NCI-H1105 (cell line): ENCODE measurements at regions not wholly inside any gene's neighbourhood (a gene's known extent, or its start where the extent isn't known, plus 50 kb on each side); places are given as distances from the start of the nearest gene placed in this dataset.

Experiments used
- DNase-seq: peaks from one replicate; lab custom pipeline; 2025; lab: John Stamatoyannopoulos, UW

- no peak for DNase-seq
Measured at GRCh38 chr2:59674100-59674499, 879.4 kb downstream of the BCL11A start.

- no peak for DNase-seq
Measured at GRCh38 chr2:59665021-59665420, 888.4 kb downstream of the BCL11A start.

- DNase-seq = no peak
Measured at GRCh38 chr2:59662127-59662861, 891.2 kb downstream of the BCL11A start.

- DNase-seq = no peak
Measured at GRCh38 chr2:59660262-59660661, 893.2 kb downstream of the BCL11A start.

GRCh38 chr2:59658906-59659635 is 894.4 kb downstream of the BCL11A start:
- DNase-seq = no peak

GRCh38 chr2:59655809-59656208 is 897.6 kb downstream of the BCL11A start:
- DNase-seq = no peak

GRCh38 chr2:59654710-59655109 is 898.7 kb downstream of the BCL11A start:
- DNase-seq = no peak

GRCh38 chr2:59653164-59653563 is 900.3 kb downstream of the BCL11A start:
- no peak for DNase-seq

- DNase-seq = no peak
Measured at GRCh38 chr2:59630789-59631188, 922.7 kb downstream of the BCL11A start.

GRCh38 chr2:59627599-59627998 is 925.9 kb downstream of the BCL11A start:
- DNase-seq = no peak

GRCh38 chr2:59622599-59623308 is 930.7 kb downstream of the BCL11A start:
- no peak for DNase-seq

GRCh38 chr2:59604123-59604522 is 949.3 kb downstream of the BCL11A start:
- DNase-seq = peak; percentile 24

GRCh38 chr2:59594671-59595222 is 958.7 kb downstream of the BCL11A start:
- DNase-seq = no peak

- no peak for DNase-seq
Measured at GRCh38 chr2:59590798-59591197, 962.7 kb downstream of the BCL11A start.

GRCh38 chr2:59589881-59590280 is 963.6 kb downstream of the BCL11A start:
- DNase-seq = no peak

- DNase-seq = no peak
Measured at GRCh38 chr2:59588286-59588685, 965.2 kb downstream of the BCL11A start.

GRCh38 chr2:59586176-59586575 is 967.3 kb downstream of the BCL11A start:
- no peak for DNase-seq

GRCh38 chr2:59585655-59586054 is 967.8 kb downstream of the BCL11A start:
- DNase-seq = peak; percentile 74

- peak; percentile 6 for DNase-seq
Measured at GRCh38 chr2:59584958-59585357, 968.5 kb downstream of the BCL11A start.

- no peak for DNase-seq
Measured at GRCh38 chr2:59583173-59583765, 970.2 kb downstream of the BCL11A start.

- no peak for DNase-seq
Measured at GRCh38 chr2:59578349-59578748, 975.1 kb downstream of the BCL11A start.

GRCh38 chr2:59575191-59575590 is 978.3 kb downstream of the BCL11A start:
- no peak for DNase-seq
